SU-DHL-6 (cell line): ENCODE measurements at regions not wholly inside any gene's neighbourhood (a gene's known extent, or its start where the extent isn't known, plus 50 kb on each side); places are given as distances from the start of the nearest gene placed in this dataset.

ENCODE experiments used
- H2AFZ ChIP-seq: fragments of 200-600 bp; sonication (generic); 2 replicates; pipeline ENCODE4 v1.6.1; 2014; ENCODE audit warnings: low read depth, mild to moderate bottlenecking, moderate library complexity, mixed read lengths, antibody characterized with exemption, low read length; ENCODE audit not compliant: severe bottlenecking
- H3F3A ChIP-seq: fragments of 200-600 bp; shearing (Covaris generic); 2 replicates; pipeline ENCODE4 v1.6.0; 2016; ENCODE audit warnings: antibody characterized with exemption, mild to moderate bottlenecking; ENCODE audit not compliant: insufficient read depth
- H3K27ac ChIP-seq: fragments of 200-600 bp; sonication (generic); 2 replicates; pipeline ENCODE4 v1.5.1; 2016; ENCODE audit warnings: low read depth, mild to moderate bottlenecking, low read length, moderate library complexity, mixed read lengths
- H3K27me3 ChIP-seq: fragments of 200-600 bp; sonication (generic), shearing (Covaris generic); 2 replicates; pipeline ENCODE4 v1.6.0; 2014; ENCODE audit warnings: mild to moderate bottlenecking, low read length
- H3K36me3 ChIP-seq: fragments of 200-600 bp; sonication (generic); 2 replicates; pipeline ENCODE4 v1.6.1; 2014; ENCODE audit warnings: mild to moderate bottlenecking, low read length, mixed read lengths
- H3K4me2 ChIP-seq: fragments of 300-600, 200-600 bp; shearing (Covaris generic), sonication (generic); 2 replicates; pipeline ENCODE4 v1.6.0; 2014; ENCODE audit warnings: low read length, low read depth, mild to moderate bottlenecking; ENCODE audit not compliant: poor library complexity, severe bottlenecking
- H3K4me3 ChIP-seq: fragments of 200-600 bp; sonication (generic); 2 replicates; pipeline ENCODE4 v1.5.1; 2014; ENCODE audit warnings: antibody characterized with exemption, low read length, mild to moderate bottlenecking, mixed read lengths; ENCODE audit not compliant: insufficient read depth, poor library complexity, severe bottlenecking
- H3K79me2 ChIP-seq: fragments of 200-600 bp; sonication (generic); 2 replicates; pipeline ENCODE4 v1.6.1; 2014; ENCODE audit warnings: mild to moderate bottlenecking, low read length, moderate library complexity; ENCODE audit not compliant: insufficient read depth
- H3K9ac ChIP-seq: fragments of 200-600 bp; sonication (generic); 2 replicates; pipeline ENCODE4 v1.7.0; 2014; ENCODE audit warnings: mild to moderate bottlenecking, low read length
- H3K9me2 ChIP-seq: fragments of 200-600 bp; sonication (generic); replicated peaks from 2 replicates; pipeline ENCODE4 v1.6.1; 2014; ENCODE audit warnings: low read length; ENCODE audit not compliant: insufficient read depth
- H3K9me3 ChIP-seq: fragments of 200-600 bp; sonication (generic); 2 replicates; pipeline ENCODE4 v1.6.1; 2014; ENCODE audit warnings: low read length, mixed read lengths; ENCODE audit not compliant: insufficient read depth
- H4K20me1 ChIP-seq: fragments of 200-600 bp; sonication (generic); 2 replicates; pipeline ENCODE4 v1.6.1; 2014; ENCODE audit warnings: low read depth, mild to moderate bottlenecking, antibody characterized with exemption, low read length, moderate library complexity, mixed read lengths
- CTCF ChIP-seq: fragments of 200-600 bp; sonication (generic); IDR thresholded peaks from one replicate; pipeline ENCODE4 v1.5.1; 2017; ENCODE audit warnings: antibody characterized with exemption, mild to moderate bottlenecking, low read length, moderate library complexity; ENCODE audit not compliant: insufficient read depth, poor library complexity, severe bottlenecking
- EZH2phosphoT487 ChIP-seq: fragments of 200-600 bp; sonication (generic), shearing (Covaris generic); conservative IDR thresholded peaks from 2 replicates; pipeline ENCODE4 v1.6.1; 2018; ENCODE audit warnings: mild to moderate bottlenecking, antibody characterized with exemption, low read length, moderate library complexity, mixed read lengths

GRCh38 chr3:107882261-107882660 is 208.6 kb downstream of the CD47 start:
- H3K4me3 ChIP-seq, result no peak overlapping the region
- H3F3A ChIP-seq, result no peaks in the 10 kb centered on the region
- H3K9me3 ChIP-seq, result no peaks in the 10 kb centered on the region
- H3K27ac ChIP-seq, result no peak overlapping the region
- no peaks in the 10 kb centered on the region for H3K79me2 ChIP-seq
- H3K9me2 ChIP-seq, result no peaks in the 10 kb centered on the region
- no peak overlapping the region for H3K4me2 ChIP-seq
- H3K36me3 ChIP-seq, result no peaks in the 10 kb centered on the region
- no peak overlapping the region for H2AFZ ChIP-seq
- TF ChIP-seq EZH2phosphoT487 (no peak), CTCF (no peak)
- no peak overlapping the region for H3K9ac ChIP-seq
- no peaks in the 10 kb centered on the region for H3K27me3 ChIP-seq
- H4K20me1 ChIP-seq, result no peaks in the 10 kb centered on the region

GRCh38 chr3:107881509-107881908 is 209.3 kb downstream of the CD47 start:
- no peaks in the 10 kb centered on the region for H3K9me3 ChIP-seq
- no peaks in the 10 kb centered on the region for H4K20me1 ChIP-seq
- H3K9ac ChIP-seq, result no peak overlapping the region
- H3F3A ChIP-seq, result no peaks in the 10 kb centered on the region
- no peaks in the 10 kb centered on the region for H3K9me2 ChIP-seq
- H3K36me3 ChIP-seq, result no peaks in the 10 kb centered on the region
- no peak for TF ChIP-seq CTCF
- no peak for TF ChIP-seq EZH2phosphoT487
- no peak overlapping the region for H3K4me3 ChIP-seq
- no peak overlapping the region for H2AFZ ChIP-seq
- H3K79me2 ChIP-seq, result no peaks in the 10 kb centered on the region
- H3K27ac ChIP-seq, result no peak overlapping the region
- H3K4me2 ChIP-seq, result no peak overlapping the region
- no peaks in the 10 kb centered on the region for H3K27me3 ChIP-seq

GRCh38 chr3:107880702-107881101 is 210.1 kb downstream of the CD47 start:
- Histone ChIP-seq H3K36me3 (no peaks in the 10 kb centered on the region), H3K27ac (no peak overlapping the region), H3K9me3 (no peaks in the 10 kb centered on the region), H4K20me1 (no peaks in the 10 kb centered on the region), H3K79me2 (no peaks in the 10 kb centered on the region), H2AFZ (no peak overlapping the region), H3K9ac (no peak overlapping the region), H3K9me2 (no peaks in the 10 kb centered on the region), H3F3A (no peaks in the 10 kb centered on the region), H3K4me2 (no peak overlapping the region), H3K27me3 (no peaks in the 10 kb centered on the region), H3K4me3 (no peak overlapping the region)
- TF ChIP-seq EZH2phosphoT487, result no peak
- TF ChIP-seq CTCF, result no peak
